ENCODE measurements at regions not wholly inside any gene's neighbourhood (a gene's known extent, or its start where the extent isn't known, plus 50 kb on each side); places are given as distances from the start of the nearest gene placed in this dataset.
"Not testable (repeated sequence)": the region's sequence is repeated elsewhere in the genome, so short reads cannot be mapped to it uniquely, and the experiment has no call there.

DNA sequence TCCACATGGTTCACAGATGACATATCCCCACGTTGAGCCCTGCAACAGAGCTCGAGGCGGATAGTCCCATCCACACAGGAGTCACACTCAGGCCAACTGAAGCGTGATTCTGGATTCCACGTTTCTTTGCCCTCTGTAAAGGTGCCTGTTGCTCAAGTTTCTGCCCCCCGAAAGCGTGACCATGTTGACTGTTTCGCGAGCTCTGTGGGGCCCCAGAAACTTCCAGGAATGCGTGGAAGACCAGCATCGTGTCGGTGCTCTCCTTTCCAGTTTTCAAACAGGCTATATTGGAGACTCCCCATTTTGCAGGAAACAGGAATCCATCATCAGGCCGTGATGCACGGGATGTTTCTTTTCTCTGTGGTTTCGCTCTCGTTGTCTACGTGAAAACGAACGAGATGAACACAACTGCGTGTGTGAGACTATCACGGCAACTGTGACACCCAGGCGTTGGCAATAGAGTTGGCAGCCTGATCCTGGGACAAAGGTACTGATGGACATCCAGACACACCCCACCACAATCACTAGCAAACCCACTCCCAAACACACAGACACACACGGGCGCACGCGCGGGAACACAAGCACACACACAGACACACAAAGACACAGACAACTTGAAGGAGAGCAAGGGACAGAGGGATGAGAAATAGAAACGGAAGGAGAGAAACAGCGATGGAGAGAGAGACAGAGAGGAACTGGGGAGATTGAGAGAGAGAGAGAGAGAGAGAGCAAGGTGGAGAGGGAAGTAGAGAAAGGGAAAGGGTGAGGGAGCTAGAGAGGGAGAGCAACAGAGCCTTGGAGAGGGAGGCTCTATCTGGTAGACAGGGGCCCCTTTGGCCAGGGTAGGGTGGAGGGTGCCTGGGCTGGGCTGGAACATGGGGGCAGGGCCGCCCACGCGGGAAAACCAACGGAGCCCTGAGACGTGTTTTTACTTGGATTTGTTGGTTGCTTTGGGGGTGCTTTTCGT lies 1609.3 kb downstream of the SPATA31A7 start:
- Histone ChIP-seq H3K27me3 (ENCODE audit: control insufficient read depth, insufficient read depth, low read length) (peaks cover 25% of the 10 kb centered on the region), H3K4me2 (ENCODE audit: low read length) (peak overlapping the region; percentile 16)
- H3K9ac ChIP-seq (ENCODE audit: low read depth, low read length); H3K36me3 ChIP-seq (ENCODE audit: insufficient read depth, low read length); H3K4me3 ChIP-seq (ENCODE audit: low read length); H3K9me3 ChIP-seq (replicated peaks; ENCODE audit: low read length); H3K4me1 ChIP-seq (ENCODE audit: control insufficient read depth, insufficient read depth, low read length): not testable (repeated sequence)

GRCh38 chr9:62799851-62800371 lies 1610.1 kb downstream of the SPATA31A7 start:
- H3K27me3 ChIP-seq (ENCODE audit: control insufficient read depth, insufficient read depth, low read length), result peaks cover 28% of the 10 kb centered on the region
- H3K4me2 ChIP-seq (ENCODE audit: low read length); H3K4me3 ChIP-seq (ENCODE audit: low read length); H3K9me3 ChIP-seq (replicated peaks; ENCODE audit: low read length); H3K4me1 ChIP-seq (ENCODE audit: control insufficient read depth, insufficient read depth, low read length); H3K36me3 ChIP-seq (ENCODE audit: insufficient read depth, low read length); H3K9ac ChIP-seq (ENCODE audit: low read depth, low read length): not testable (repeated sequence)

DNA sequence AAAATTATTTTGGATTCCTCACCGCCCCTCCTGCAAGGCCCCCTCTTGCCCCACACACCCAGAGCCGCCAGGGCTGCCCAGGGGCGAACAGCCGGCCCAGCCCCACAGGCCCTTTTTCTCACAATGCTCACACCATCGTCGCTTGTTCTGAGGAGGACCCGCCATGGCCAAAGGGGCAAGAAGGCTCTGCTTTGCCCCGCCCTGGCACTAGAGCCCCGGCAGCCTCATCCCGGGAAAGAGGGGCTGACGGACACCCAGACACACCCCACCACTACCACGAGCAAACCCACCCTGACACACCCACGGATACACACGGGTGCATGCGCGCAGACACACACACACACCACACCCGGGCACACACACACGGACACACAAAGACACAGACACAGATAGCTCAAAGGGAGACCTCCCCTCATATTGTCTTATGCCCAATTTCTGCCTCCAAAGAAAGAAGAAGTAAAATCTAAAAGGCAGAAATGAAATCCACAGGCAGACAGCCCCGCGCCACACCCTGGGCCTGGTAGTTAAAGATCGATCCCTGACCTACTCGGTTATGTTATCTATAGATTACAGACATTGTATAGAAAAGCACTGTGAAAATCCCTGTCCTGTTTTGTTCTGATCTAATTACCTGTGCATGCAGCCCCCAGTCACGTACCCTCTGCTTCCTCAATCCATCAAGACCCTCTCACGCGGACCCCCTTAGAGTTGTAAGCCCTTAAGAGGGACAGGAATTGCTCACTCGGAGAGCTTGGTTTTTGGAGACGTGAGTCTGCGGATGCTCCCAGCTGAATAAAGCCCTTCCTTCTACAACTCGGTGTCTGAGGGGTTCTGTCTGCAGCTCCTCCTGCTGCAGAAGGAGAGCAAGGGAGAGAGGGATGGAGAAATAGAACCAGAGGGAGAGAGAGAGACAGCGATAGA lies 1610.9 kb downstream of the SPATA31A7 start:
- H3K9ac ChIP-seq (ENCODE audit: low read depth, low read length); H3K4me1 ChIP-seq (ENCODE audit: control insufficient read depth, insufficient read depth, low read length); H3K4me3 ChIP-seq (ENCODE audit: low read length); H3K9me3 ChIP-seq (replicated peaks; ENCODE audit: low read length); H3K36me3 ChIP-seq (ENCODE audit: insufficient read depth, low read length): not testable (repeated sequence)
- peaks cover 28% of the 10 kb centered on the region for H3K27me3 ChIP-seq (ENCODE audit: control insufficient read depth, insufficient read depth, low read length)
- H3K4me2 ChIP-seq (ENCODE audit: low read length), result peak overlapping the region; percentile 29

GRCh38 chr9:62801372-62801811 lies 1611.6 kb downstream of the SPATA31A7 start:
- H3K36me3 ChIP-seq (ENCODE audit: insufficient read depth, low read length), result not testable (repeated sequence)
- H3K27me3 ChIP-seq (ENCODE audit: control insufficient read depth, insufficient read depth, low read length), result peaks cover 28% of the 10 kb centered on the region
- peak overlapping the region; percentile 96 for H3K9ac ChIP-seq (ENCODE audit: low read depth, low read length)

GRCh38 chr9:62801961-62802718 lies 1612.3 kb downstream of the SPATA31A7 start:
- H3K4me1 ChIP-seq (ENCODE audit: control insufficient read depth, insufficient read depth, low read length); H3K36me3 ChIP-seq (ENCODE audit: insufficient read depth, low read length); H3K9me3 ChIP-seq (replicated peaks; ENCODE audit: low read length): not testable (repeated sequence)
- Histone ChIP-seq H3K4me3 (ENCODE audit: low read length) (peak overlapping the region; percentile 92), H3K4me2 (ENCODE audit: low read length) (peak overlapping the region; percentile 100), H3K27me3 (ENCODE audit: control insufficient read depth, insufficient read depth, low read length) (peaks cover 28% of the 10 kb centered on the region), H3K9ac (ENCODE audit: low read depth, low read length) (peak overlapping the region; percentile 96)

More at GRCh38 chr9:62801372-62801811, 1611.6 kb downstream of the SPATA31A7 start:
- Histone ChIP-seq H3K4me3 (ENCODE audit: low read length) (peak overlapping the region; percentile 92), H3K4me2 (ENCODE audit: low read length) (peak overlapping the region; percentile 100)
- H3K4me1 ChIP-seq (ENCODE audit: control insufficient read depth, insufficient read depth, low read length); H3K9me3 ChIP-seq (replicated peaks; ENCODE audit: low read length): not testable (repeated sequence)

- peaks cover 28% of the 10 kb centered on the region for H3K27me3 ChIP-seq (ENCODE audit: control insufficient read depth, insufficient read depth, low read length)
- peak overlapping the region; percentile 100 for H3K4me2 ChIP-seq (ENCODE audit: low read length)
- H3K9ac ChIP-seq (ENCODE audit: low read depth, low read length), result peak overlapping the region; percentile 96
- H3K9me3 ChIP-seq (replicated peaks; ENCODE audit: low read length); H3K4me1 ChIP-seq (ENCODE audit: control insufficient read depth, insufficient read depth, low read length); H3K36me3 ChIP-seq (ENCODE audit: insufficient read depth, low read length): not testable (repeated sequence)
- H3K4me3 ChIP-seq (ENCODE audit: low read length), result peak overlapping the region; percentile 92
Measured at GRCh38 chr9:62802719-62803079, 1612.9 kb downstream of the SPATA31A7 start.

GRCh38 chr9:62803099-62803498 lies 1613.3 kb downstream of the SPATA31A7 start:
- H3K4me3 ChIP-seq (ENCODE audit: low read length), result peak overlapping the region; percentile 35
- peak overlapping the region; percentile 100 for H3K4me2 ChIP-seq (ENCODE audit: low read length)
- H3K27me3 ChIP-seq (ENCODE audit: control insufficient read depth, insufficient read depth, low read length), result peaks cover 28% of the 10 kb centered on the region
- H3K36me3 ChIP-seq (ENCODE audit: insufficient read depth, low read length); H3K9me3 ChIP-seq (replicated peaks; ENCODE audit: low read length); H3K4me1 ChIP-seq (ENCODE audit: control insufficient read depth, insufficient read depth, low read length); H3K9ac ChIP-seq (ENCODE audit: low read depth, low read length): not testable (repeated sequence)

DNA sequence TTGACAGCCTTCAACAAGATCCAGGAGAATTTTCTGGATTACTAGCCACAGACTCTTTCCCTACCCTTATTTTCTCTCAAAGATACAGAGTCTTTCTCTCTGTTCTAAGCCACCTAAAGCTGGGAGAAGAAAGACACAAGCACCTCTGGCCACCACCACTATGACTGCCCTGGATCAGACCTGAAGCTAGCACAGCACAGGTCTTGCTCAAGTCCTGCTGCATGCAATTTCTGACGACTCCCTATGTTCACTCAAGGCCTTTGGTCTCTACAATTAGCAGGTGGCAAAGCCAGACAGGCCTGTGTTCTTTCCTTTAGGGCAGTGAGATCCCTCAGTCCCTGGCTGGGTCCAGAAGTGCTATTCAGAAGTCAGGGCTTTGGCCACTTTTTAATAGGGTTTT lies 1614.5 kb downstream of the SPATA31A7 start:
- H3K4me3 ChIP-seq (ENCODE audit: low read length); H3K9ac ChIP-seq (ENCODE audit: low read depth, low read length); H3K36me3 ChIP-seq (ENCODE audit: insufficient read depth, low read length); H3K4me2 ChIP-seq (ENCODE audit: low read length); H3K9me3 ChIP-seq (replicated peaks; ENCODE audit: low read length); H3K4me1 ChIP-seq (ENCODE audit: control insufficient read depth, insufficient read depth, low read length): not testable (repeated sequence)
- H3K27me3 ChIP-seq (ENCODE audit: control insufficient read depth, insufficient read depth, low read length), result peaks cover 21% of the 10 kb centered on the region

DNA sequence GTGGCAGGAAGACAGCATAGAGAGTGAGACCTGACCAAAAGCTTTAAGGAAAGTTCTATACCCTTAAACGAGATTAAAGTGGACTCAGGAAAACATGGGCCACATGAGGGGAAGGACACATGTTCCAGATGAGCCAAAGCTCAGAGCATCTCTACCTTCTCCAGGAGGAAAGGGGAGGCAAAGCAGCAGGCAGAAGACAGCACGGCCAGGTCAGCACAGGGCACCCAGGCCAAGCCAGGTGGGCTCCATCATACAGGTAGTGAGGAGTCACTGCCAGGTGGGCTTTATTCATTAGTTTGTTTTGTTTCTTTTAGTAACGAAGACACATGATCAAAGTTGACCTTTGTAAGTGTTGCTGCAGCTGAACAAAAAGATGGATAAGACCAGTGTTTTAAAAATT lies 1617.6 kb downstream of the SPATA31A7 start:
- not testable (repeated sequence) for H3K9me3 ChIP-seq (replicated peaks; ENCODE audit: low read length); H3K4me3 ChIP-seq (ENCODE audit: low read length); H3K9ac ChIP-seq (ENCODE audit: low read depth, low read length); H3K27me3 ChIP-seq (ENCODE audit: control insufficient read depth, insufficient read depth, low read length); H3K4me2 ChIP-seq (ENCODE audit: low read length); H3K36me3 ChIP-seq (ENCODE audit: insufficient read depth, low read length); H3K4me1 ChIP-seq (ENCODE audit: control insufficient read depth, insufficient read depth, low read length)

- H3K4me1 ChIP-seq (ENCODE audit: control insufficient read depth, insufficient read depth, low read length); H3K36me3 ChIP-seq (ENCODE audit: insufficient read depth, low read length); H3K9me3 ChIP-seq (replicated peaks; ENCODE audit: low read length); H3K9ac ChIP-seq (ENCODE audit: low read depth, low read length); H3K4me3 ChIP-seq (ENCODE audit: low read length); H3K4me2 ChIP-seq (ENCODE audit: low read length); H3K27me3 ChIP-seq (ENCODE audit: control insufficient read depth, insufficient read depth, low read length): not testable (repeated sequence)
Measured at GRCh38 chr9:62808081-62808480, 1618.2 kb downstream of the SPATA31A7 start.

GRCh38 chr9:62810318-62810717 lies 1620.5 kb downstream of the SPATA31A7 start:
- H3K9ac ChIP-seq (ENCODE audit: low read depth, low read length); H3K9me3 ChIP-seq (replicated peaks; ENCODE audit: low read length); H3K27me3 ChIP-seq (ENCODE audit: control insufficient read depth, insufficient read depth, low read length); H3K4me3 ChIP-seq (ENCODE audit: low read length); H3K36me3 ChIP-seq (ENCODE audit: insufficient read depth, low read length); H3K4me2 ChIP-seq (ENCODE audit: low read length); H3K4me1 ChIP-seq (ENCODE audit: control insufficient read depth, insufficient read depth, low read length): not testable (repeated sequence)
